SK-N-MC (cell line): ENCODE measurements at regions not wholly inside any gene's neighbourhood (a gene's known extent, or its start where the extent isn't known, plus 50 kb on each side); places are given as distances from the start of the nearest gene placed in this dataset.

Source experiments
- DNase-seq: peaks from one replicate; pipeline ENCODE4 v3.0.0-alpha.2; 2011; ENCODE audit warnings: low read depth, low spot score
- H3K27ac ChIP-seq: fragments of 200-600 bp; sonication (generic); 2 replicates; pipeline ENCODE4 v1.5.1; 2016; ENCODE audit warnings: mixed run types
- H3K36me3 ChIP-seq: fragments of 200-600 bp; sonication (generic); 2 replicates; pipeline ENCODE4 v1.6.1; 2017; ENCODE audit warnings: antibody characterized with exemption, low read length, mixed read lengths; ENCODE audit not compliant: insufficient read depth
- H3K4me3 ChIP-seq: fragments of 200-600 bp; sonication (generic); 2 replicates; pipeline ENCODE4 v1.5.1; 2016
- H3K9ac ChIP-seq: fragments of 200-600 bp; sonication (generic); 2 replicates; pipeline ENCODE4 v1.8.0; 2017; ENCODE audit warnings: mixed run types, mixed read lengths; ENCODE audit not compliant: insufficient read length
- H3K9me3 ChIP-seq: fragments of 200-600 bp; sonication (generic); 2 replicates; pipeline ENCODE4 v1.6.1; 2017; ENCODE audit warnings: low read depth, mild to moderate bottlenecking, antibody characterized with exemption, low read length, moderate library complexity, mixed read lengths
- EZH2 ChIP-seq: fragments of 200-600 bp; sonication (generic); IDR thresholded peaks from one replicate; pipeline ENCODE4 v1.6.1; 2017; ENCODE audit warnings: antibody characterized with exemption
- FOXP2 ChIP-seq: optimal IDR thresholded peaks from 2 replicates; pipeline ENCODE3; 2011; ENCODE audit warnings: mild to moderate bottlenecking, moderate library complexity; ENCODE audit not compliant: insufficient read depth; ENCODE audit errors: extremely low read length, control extremely low read depth
- POLR2AphosphoS5 ChIP-seq: IDR thresholded peaks from 2 replicates; pipeline ENCODE4 v1.6.1; 2012; ENCODE audit warnings: mild to moderate bottlenecking, low read depth, low read length, borderline replicate concordance

- Histone ChIP-seq H3K4me3 (no peak overlapping the region), H3K27ac (no peak overlapping the region), H3K36me3 (no peaks in the 10 kb centered on the region), H3K9me3 (0 out of 2 replicates have a peak, but pooled peaks cover 5% of the 10 kb centered on the region), H3K9ac (no peak overlapping the region)
- TF ChIP-seq EZH2 = no peak
- TF ChIP-seq POLR2AphosphoS5 = no peak
- TF ChIP-seq FOXP2 = no peak
- DNase-seq = no peak
Measured at GRCh38 chr7:116334555-116334954, 124.2 kb downstream of the TES start.

- TF ChIP-seq POLR2AphosphoS5 (no peak), FOXP2 (no peak), EZH2 (no peak)
- Histone ChIP-seq H3K9me3 (0 out of 2 replicates have a peak, but pooled peaks cover 5% of the 10 kb centered on the region), H3K4me3 (no peak overlapping the region), H3K36me3 (no peaks in the 10 kb centered on the region), H3K27ac (peak overlapping the region; percentile 59), H3K9ac (no peak overlapping the region)
- no peak for DNase-seq
Measured at GRCh38 chr7:116337018-116337417, 126.7 kb downstream of the TES start.

- TF ChIP-seq FOXP2 (no peak), EZH2 (no peak), POLR2AphosphoS5 (no peak)
- H3K36me3 ChIP-seq = no peaks in the 10 kb centered on the region
- H3K4me3 ChIP-seq = no peak overlapping the region
- DNase-seq = no peak
- H3K9me3 ChIP-seq = 0 out of 2 replicates have a peak, but pooled peaks cover 4% of the 10 kb centered on the region
- peak overlapping the region; percentile 59 for H3K27ac ChIP-seq
- H3K9ac ChIP-seq = no peak overlapping the region
Measured at GRCh38 chr7:116337800-116338199, 127.5 kb downstream of the TES start.

- peaks cover 5% of the 10 kb centered on the region; the same call in 1 of the 2 replicates for H3K9me3 ChIP-seq
- no peak overlapping the region for H3K9ac ChIP-seq
- peak overlapping the region; percentile 80 for H3K27ac ChIP-seq
- H3K4me3 ChIP-seq = peak overlapping the region; percentile 50; the same call in 1 of the 2 replicates
- TF ChIP-seq POLR2AphosphoS5 = no peak
- no peak for TF ChIP-seq EZH2
- TF ChIP-seq FOXP2 = no peak
- no peaks in the 10 kb centered on the region; the same call in 1 of the 2 replicates for H3K36me3 ChIP-seq
- DNase-seq = no peak
Measured at GRCh38 chr7:116339564-116339963, 129.2 kb downstream of the TES start.

GRCh38 chr7:116340201-116340847, 130.0 kb downstream of the TES start:
- Histone ChIP-seq H3K27ac (peak overlapping the region; percentile 80), H3K4me3 (peak overlapping the region; percentile 50), H3K9me3 (peaks cover 5% of the 10 kb centered on the region; the same call in 1 of the 2 replicates), H3K9ac (peak overlapping the region; percentile 22), H3K36me3 (no peaks in the 10 kb centered on the region; the same call in 1 of the 2 replicates)
- TF ChIP-seq FOXP2 (no peak), POLR2AphosphoS5 (no peak), EZH2 (no peak)
- no peak for DNase-seq

GRCh38 chr7:116340943-116341907, 130.9 kb downstream of the TES start:
- TF ChIP-seq FOXP2 = no peak
- TF ChIP-seq POLR2AphosphoS5 = no peak
- no peak for TF ChIP-seq EZH2
- H3K27ac ChIP-seq = peak overlapping the region; percentile 80
- H3K36me3 ChIP-seq = no peaks in the 10 kb centered on the region; the same call in 1 of the 2 replicates
- H3K9ac ChIP-seq = peak overlapping the region; percentile 22
- DNase-seq = no peak
- H3K4me3 ChIP-seq = peak overlapping the region; percentile 50
- H3K9me3 ChIP-seq = peaks cover 5% of the 10 kb centered on the region; the same call in 1 of the 2 replicates

GRCh38 chr7:116342125-116342524, 131.8 kb downstream of the TES start:
- H3K9me3 ChIP-seq = peaks cover 8% of the 10 kb centered on the region; the same call in 1 of the 2 replicates
- H3K9ac ChIP-seq = no peak overlapping the region
- no peak overlapping the region for H3K4me3 ChIP-seq
- H3K36me3 ChIP-seq = no peaks in the 10 kb centered on the region; the same call in 1 of the 2 replicates
- TF ChIP-seq EZH2 (no peak), POLR2AphosphoS5 (no peak), FOXP2 (no peak)
- peak overlapping the region; percentile 80 for H3K27ac ChIP-seq
- no peak for DNase-seq
